ENCODE measurements at regions not wholly inside any gene's neighbourhood (a gene's known extent, or its start where the extent isn't known, plus 50 kb on each side); places are given as distances from the start of the nearest gene placed in this dataset.

GRCh38 chr12:65660836-65661235 is 163.4 kb upstream of the HMGA2 start:
- TF ChIP-seq, protein P1, sequence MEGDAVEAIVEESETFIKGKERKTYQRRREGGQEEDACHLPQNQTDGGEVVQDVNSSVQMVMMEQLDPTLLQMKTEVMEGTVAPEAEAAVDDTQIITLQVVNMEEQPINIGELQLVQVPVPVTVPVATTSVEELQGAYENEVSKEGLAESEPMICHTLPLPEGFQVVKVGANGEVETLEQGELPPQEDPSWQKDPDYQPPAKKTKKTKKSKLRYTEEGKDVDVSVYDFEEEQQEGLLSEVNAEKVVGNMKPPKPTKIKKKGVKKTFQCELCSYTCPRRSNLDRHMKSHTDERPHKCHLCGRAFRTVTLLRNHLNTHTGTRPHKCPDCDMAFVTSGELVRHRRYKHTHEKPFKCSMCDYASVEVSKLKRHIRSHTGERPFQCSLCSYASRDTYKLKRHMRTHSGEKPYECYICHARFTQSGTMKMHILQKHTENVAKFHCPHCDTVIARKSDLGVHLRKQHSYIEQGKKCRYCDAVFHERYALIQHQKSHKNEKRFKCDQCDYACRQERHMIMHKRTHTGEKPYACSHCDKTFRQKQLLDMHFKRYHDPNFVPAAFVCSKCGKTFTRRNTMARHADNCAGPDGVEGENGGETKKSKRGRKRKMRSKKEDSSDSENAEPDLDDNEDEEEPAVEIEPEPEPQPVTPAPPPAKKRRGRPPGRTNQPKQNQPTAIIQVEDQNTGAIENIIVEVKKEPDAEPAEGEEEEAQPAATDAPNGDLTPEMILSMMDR (IDR thresholded peaks at IDR 0.05), result no peak
- TF ChIP-seq NR1H2 (CRISPR knock-in tag; IDR thresholded peaks at IDR 0.05) (no peak), CREB1 (CRISPR knock-in tag; IDR thresholded peaks at IDR 0.05) (no peak), KAT7 (CRISPR knock-in tag; IDR thresholded peaks at IDR 0.05; ENCODE audit: borderline replicate concordance) (no peak), CREM (CRISPR knock-in tag; IDR thresholded peaks at IDR 0.05) (no peak), ATF1 (CRISPR knock-in tag; IDR thresholded peaks at IDR 0.05) (no peak), USF1 (CRISPR knock-in tag; IDR thresholded peaks at IDR 0.05) (no peak)
- TF ChIP-seq, protein P2, sequence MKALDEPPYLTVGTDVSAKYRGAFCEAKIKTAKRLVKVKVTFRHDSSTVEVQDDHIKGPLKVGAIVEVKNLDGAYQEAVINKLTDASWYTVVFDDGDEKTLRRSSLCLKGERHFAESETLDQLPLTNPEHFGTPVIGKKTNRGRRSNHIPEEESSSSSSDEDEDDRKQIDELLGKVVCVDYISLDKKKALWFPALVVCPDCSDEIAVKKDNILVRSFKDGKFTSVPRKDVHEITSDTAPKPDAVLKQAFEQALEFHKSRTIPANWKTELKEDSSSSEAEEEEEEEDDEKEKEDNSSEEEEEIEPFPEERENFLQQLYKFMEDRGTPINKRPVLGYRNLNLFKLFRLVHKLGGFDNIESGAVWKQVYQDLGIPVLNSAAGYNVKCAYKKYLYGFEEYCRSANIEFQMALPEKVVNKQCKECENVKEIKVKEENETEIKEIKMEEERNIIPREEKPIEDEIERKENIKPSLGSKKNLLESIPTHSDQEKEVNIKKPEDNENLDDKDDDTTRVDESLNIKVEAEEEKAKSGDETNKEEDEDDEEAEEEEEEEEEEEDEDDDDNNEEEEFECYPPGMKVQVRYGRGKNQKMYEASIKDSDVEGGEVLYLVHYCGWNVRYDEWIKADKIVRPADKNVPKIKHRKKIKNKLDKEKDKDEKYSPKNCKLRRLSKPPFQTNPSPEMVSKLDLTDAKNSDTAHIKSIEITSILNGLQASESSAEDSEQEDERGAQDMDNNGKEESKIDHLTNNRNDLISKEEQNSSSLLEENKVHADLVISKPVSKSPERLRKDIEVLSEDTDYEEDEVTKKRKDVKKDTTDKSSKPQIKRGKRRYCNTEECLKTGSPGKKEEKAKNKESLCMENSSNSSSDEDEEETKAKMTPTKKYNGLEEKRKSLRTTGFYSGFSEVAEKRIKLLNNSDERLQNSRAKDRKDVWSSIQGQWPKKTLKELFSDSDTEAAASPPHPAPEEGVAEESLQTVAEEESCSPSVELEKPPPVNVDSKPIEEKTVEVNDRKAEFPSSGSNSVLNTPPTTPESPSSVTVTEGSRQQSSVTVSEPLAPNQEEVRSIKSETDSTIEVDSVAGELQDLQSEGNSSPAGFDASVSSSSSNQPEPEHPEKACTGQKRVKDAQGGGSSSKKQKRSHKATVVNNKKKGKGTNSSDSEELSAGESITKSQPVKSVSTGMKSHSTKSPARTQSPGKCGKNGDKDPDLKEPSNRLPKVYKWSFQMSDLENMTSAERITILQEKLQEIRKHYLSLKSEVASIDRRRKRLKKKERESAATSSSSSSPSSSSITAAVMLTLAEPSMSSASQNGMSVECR (CRISPR knock-in tag; IDR thresholded peaks at IDR 0.05; ENCODE audit: borderline replicate concordance), result no peak
- TF ChIP-seq, protein P3, sequence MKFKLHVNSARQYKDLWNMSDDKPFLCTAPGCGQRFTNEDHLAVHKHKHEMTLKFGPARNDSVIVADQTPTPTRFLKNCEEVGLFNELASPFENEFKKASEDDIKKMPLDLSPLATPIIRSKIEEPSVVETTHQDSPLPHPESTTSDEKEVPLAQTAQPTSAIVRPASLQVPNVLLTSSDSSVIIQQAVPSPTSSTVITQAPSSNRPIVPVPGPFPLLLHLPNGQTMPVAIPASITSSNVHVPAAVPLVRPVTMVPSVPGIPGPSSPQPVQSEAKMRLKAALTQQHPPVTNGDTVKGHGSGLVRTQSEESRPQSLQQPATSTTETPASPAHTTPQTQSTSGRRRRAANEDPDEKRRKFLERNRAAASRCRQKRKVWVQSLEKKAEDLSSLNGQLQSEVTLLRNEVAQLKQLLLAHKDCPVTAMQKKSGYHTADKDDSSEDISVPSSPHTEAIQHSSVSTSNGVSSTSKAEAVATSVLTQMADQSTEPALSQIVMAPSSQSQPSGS (CRISPR knock-in tag; IDR thresholded peaks at IDR 0.05; ENCODE audit: borderline replicate concordance, low read depth), result no peak
- TF ChIP-seq, protein P4, sequence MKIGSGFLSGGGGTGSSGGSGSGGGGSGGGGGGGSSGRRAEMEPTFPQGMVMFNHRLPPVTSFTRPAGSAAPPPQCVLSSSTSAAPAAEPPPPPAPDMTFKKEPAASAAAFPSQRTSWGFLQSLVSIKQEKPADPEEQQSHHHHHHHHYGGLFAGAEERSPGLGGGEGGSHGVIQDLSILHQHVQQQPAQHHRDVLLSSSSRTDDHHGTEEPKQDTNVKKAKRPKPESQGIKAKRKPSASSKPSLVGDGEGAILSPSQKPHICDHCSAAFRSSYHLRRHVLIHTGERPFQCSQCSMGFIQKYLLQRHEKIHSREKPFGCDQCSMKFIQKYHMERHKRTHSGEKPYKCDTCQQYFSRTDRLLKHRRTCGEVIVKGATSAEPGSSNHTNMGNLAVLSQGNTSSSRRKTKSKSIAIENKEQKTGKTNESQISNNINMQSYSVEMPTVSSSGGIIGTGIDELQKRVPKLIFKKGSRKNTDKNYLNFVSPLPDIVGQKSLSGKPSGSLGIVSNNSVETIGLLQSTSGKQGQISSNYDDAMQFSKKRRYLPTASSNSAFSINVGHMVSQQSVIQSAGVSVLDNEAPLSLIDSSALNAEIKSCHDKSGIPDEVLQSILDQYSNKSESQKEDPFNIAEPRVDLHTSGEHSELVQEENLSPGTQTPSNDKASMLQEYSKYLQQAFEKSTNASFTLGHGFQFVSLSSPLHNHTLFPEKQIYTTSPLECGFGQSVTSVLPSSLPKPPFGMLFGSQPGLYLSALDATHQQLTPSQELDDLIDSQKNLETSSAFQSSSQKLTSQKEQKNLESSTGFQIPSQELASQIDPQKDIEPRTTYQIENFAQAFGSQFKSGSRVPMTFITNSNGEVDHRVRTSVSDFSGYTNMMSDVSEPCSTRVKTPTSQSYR (CRISPR knock-in tag; IDR thresholded peaks at IDR 0.05), result no peak
